Psoas muscle (tissue), 7 donors: ENCODE measurements at regions not wholly inside any gene's neighbourhood (a gene's known extent, or its start where the extent isn't known, plus 50 kb on each side); places are given as distances from the start of the nearest gene placed in this dataset.

Experiments used
- ATAC-seq, 4 donors: fragments of 200-7000 bp; cut with Tn5 transposase; one replicate each; pipeline ENCODE4 v1.9.1; 2020; ENCODE audit warnings: moderate library complexity in 3 of 4, mild to moderate bottlenecking in 2 of 4
- DNase-seq, 2 donors: peaks; one replicate each; pipeline ENCODE4 v3.0.0-alpha.2; 2020
- H3K27ac ChIP-seq: fragments of 200-600 bp; one replicate; pipeline ENCODE4 v1.8.0; 2022
- H3K27me3 ChIP-seq, 3 donors: fragments of 200-600 bp in 1 of 3; one replicate each; pipeline versions ENCODE4 v1.6.1 to v1.8.0; 2013 to 2022; ENCODE audit warnings: low read length in 2 of 3, mild to moderate bottlenecking in 2 of 3, moderate library complexity in 1 of 3; ENCODE audit not compliant: insufficient read depth in 3 of 3
- H3K36me3 ChIP-seq, 2 donors: fragments of 200-600 bp in 1 of 2; one replicate each; pipeline versions ENCODE4 v1.6.1 to v1.8.0; 2013 to 2022; ENCODE audit warnings: low read depth in 1 of 2, mild to moderate bottlenecking in 1 of 2, moderate library complexity in 1 of 2; ENCODE audit not compliant: insufficient read depth in 1 of 2
- H3K4me1 ChIP-seq: fragments of 200-600 bp; one replicate; pipeline ENCODE4 v1.8.0; 2022
- H3K4me3 ChIP-seq: fragments of 200-600 bp; one replicate; pipeline ENCODE4 v1.8.0; 2022; ENCODE audit warnings: mild to moderate bottlenecking
- H3K9me3 ChIP-seq: fragments of 200-600 bp; one replicate; pipeline ENCODE4 v1.8.0; 2022
- CTCF ChIP-seq: fragments of 200-600 bp; IDR thresholded peaks from one replicate; pipeline ENCODE4 v1.8.0; 2022; ENCODE audit warnings: antibody characterized with exemption
- WGBS, 3 donors: extraction: QIAGEN DNeasy Blood & Tissue Kit; methylation state at CpG; one replicate each; pipeline versions ENCODE4 v1.1.6 to v1.1.7; 2013; 5-methylcytosine and 5-hydroxymethylcytosine counted together
- intact Hi-C, 2 donors: fragments of 100-400 bp; cut with DNase I; formaldehyde crosslinking; loops; one replicate each; pipeline versions ENCODE4 v1.11.0 to v1.14.2; 2022
- donor health status: healthy with polysubstance abuse.
- donor health status: DM: no; HTN: no; CAD: no; lungs with moderate emphysema.
- donor health status: Bipolar disorder and iron deficiency.
- donor health status: healthy.
- donor health status: DM: yes; HTN: yes; CAD: no.
- donor health status: DM: no; HTN: no; CAD: no.
- donor health status: DM: yes; HTN: yes; CAD: no.

DNA sequence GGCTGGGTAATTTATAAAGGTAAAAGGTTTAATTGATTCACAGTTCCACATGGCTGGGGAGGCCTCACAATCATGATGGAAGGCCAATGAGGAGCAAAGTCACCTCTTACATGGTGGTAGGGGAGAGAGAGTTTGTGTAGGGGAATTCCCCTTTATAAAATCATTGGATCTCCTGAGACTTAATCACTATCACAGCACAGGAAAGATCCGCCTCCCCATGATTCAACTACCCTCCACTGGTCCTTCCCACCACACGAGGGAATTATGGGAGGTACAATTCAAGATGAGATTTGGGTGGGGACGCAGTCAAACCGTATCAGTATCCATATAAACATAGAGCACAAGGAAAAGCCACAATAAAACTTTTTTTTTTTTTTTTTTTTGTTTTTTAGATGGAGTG is 172.6 kb upstream of the PIEZO2 start:
- DNase-seq (no peak), ATAC-seq (no peak)
- TF ChIP-seq CTCF, result no peak
- H3K36me3 ChIP-seq, result no peaks in the 10 kb centered on the region
- WGBS, 3 donors, result 68 to 76% (median 70%) methylated on average over 4 of the region's 4 CpGs
- intact Hi-C loops, result no loop called here
- H3K4me3 ChIP-seq, result no peak overlapping the region
- no peaks in the 10 kb centered on the region for H3K27me3 ChIP-seq
- H3K27ac ChIP-seq, result no peak overlapping the region
- no peaks in the 10 kb centered on the region for H3K9me3 ChIP-seq
- peaks cover 16% of the 10 kb centered on the region for H3K4me1 ChIP-seq

GRCh38 chr18:11320986-11321385 is 171.6 kb upstream of the PIEZO2 start:
- no peak for DNase-seq
- no peak overlapping the region for H3K4me3 ChIP-seq
- intact Hi-C loops, result no loop called here
- no peaks in the 10 kb centered on the region for H3K9me3 ChIP-seq
- WGBS, 3 donors, result 63 to 71% (median 67%) methylated on average over 11 of the region's 11 CpGs
- no peaks in the 10 kb centered on the region for H3K36me3 ChIP-seq
- no peaks in the 10 kb centered on the region for H3K27me3 ChIP-seq
- TF ChIP-seq CTCF, result no peak
- peaks cover 16% of the 10 kb centered on the region for H3K4me1 ChIP-seq
- no peak overlapping the region for H3K27ac ChIP-seq
- no peak for ATAC-seq

- Histone ChIP-seq H3K27me3 (no peaks in the 10 kb centered on the region), H3K4me3 (no peak overlapping the region), H3K36me3 (no peaks in the 10 kb centered on the region), H3K9me3 (no peaks in the 10 kb centered on the region), H3K27ac (no peak overlapping the region), H3K4me1 (no peaks in the 10 kb centered on the region)
- no peak for TF ChIP-seq CTCF
- no peak for ATAC-seq
- intact Hi-C loops, result no loop called here
- no peak for DNase-seq
Measured at GRCh38 chr18:11316546-11316945, 167.2 kb upstream of the PIEZO2 start.

GRCh38 chr18:11310476-11311086 is 161.2 kb upstream of the PIEZO2 start:
- ATAC-seq (peak; percentile 84 to 97 (median 88)), DNase-seq (peak; percentile 39 to 76)
- Histone ChIP-seq H3K9me3 (no peaks in the 10 kb centered on the region), H3K27me3 (peaks cover 0 to 2% (median 0%) of the 10 kb centered on the region in 3 donors), H3K27ac (no peak overlapping the region), H3K4me1 (no peaks in the 10 kb centered on the region), H3K4me3 (no peak overlapping the region), H3K36me3 (no peaks in the 10 kb centered on the region)
- peak; percentile 84 for TF ChIP-seq CTCF
- 86 to 100% (median 95%) methylated on average over 1 of the region's 1 CpG for WGBS, 3 donors
- intact Hi-C loops, result loop anchor here (5.0 kb wide), 2 partner anchors 72 to 242 kb away; no protein-coding TSS in a partner anchor

DNA sequence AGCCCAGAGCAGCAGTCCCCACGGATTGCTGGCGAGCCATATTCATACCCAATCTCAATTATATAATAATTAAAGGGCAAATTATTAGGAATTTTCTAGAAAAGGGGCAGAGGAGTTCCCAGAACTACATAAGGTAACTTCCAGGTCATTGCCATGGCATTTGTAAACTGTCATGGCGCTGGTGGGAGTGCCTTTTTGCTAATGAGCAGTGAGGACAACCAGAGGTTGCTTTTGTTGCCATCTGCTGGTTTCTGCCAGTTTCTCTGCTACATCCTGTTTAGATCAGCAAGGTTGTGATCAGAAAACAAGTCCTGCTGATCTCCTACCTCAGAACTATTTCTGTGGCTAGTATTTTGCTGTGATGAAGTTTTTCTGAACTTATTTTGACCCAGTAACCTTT is 159.8 kb upstream of the PIEZO2 start:
- H3K4me3 ChIP-seq, result no peak overlapping the region
- no peak for TF ChIP-seq CTCF
- H3K27ac ChIP-seq, result no peak overlapping the region
- no peaks in the 10 kb centered on the region for H3K36me3 ChIP-seq
- no peaks in the 10 kb centered on the region for H3K9me3 ChIP-seq
- H3K4me1 ChIP-seq, result no peaks in the 10 kb centered on the region
- peaks cover 0 to 2% (median 0%) of the 10 kb centered on the region in 3 donors for H3K27me3 ChIP-seq
- 87 to 91% (median 89%) methylated on average over 3 of the region's 3 CpGs for WGBS, 3 donors
- DNase-seq (no peak), ATAC-seq (no peak)
- intact Hi-C loops, result loop anchor here (2.0 to 5.0 kb wide), 2 partner anchors 203 to 204 kb away; no protein-coding TSS in a partner anchor
